Transverse colon (tissue), 4 donors: ENCODE measurements at regions not wholly inside any gene's neighbourhood (a gene's known extent, or its start where the extent isn't known, plus 50 kb on each side); places are given as distances from the start of the nearest gene placed in this dataset.

ENCODE experiments used
- DNase-seq: peaks from one replicate; pipeline ENCODE4 v3.0.0-alpha.2; 2019
- H3K27ac ChIP-seq, 4 donors: fragments of 200-600 bp; sonication (generic); 2 replicates each; pipeline ENCODE4 v1.5.1; 2016 to 2018; ENCODE audit warnings: inconsistent platforms in 4 of 4
- H3K27me3 ChIP-seq: fragments of 200-600 bp; sonication (generic); 2 replicates; pipeline ENCODE4 v1.5.1; 2017; ENCODE audit warnings: inconsistent platforms
- H3K36me3 ChIP-seq, 4 donors: fragments of 200-600 bp; sonication (generic); 2 replicates each; pipeline ENCODE4 v1.5.1; 2017 to 2019; ENCODE audit warnings: inconsistent platforms in 4 of 4
- H3K4me1 ChIP-seq, 4 donors: fragments of 200-600 bp; sonication (generic); 2 replicates each; pipeline ENCODE4 v1.5.1; 2017 to 2020; ENCODE audit warnings: inconsistent platforms in 4 of 4
- H3K4me3 ChIP-seq, 4 donors: fragments of 200-600 bp; sonication (generic); 1 replicate in 1 of 4; 2 replicates in 3 of 4; pipeline versions ENCODE4 v1.5.1 to v1.6.1; 2017 to 2019; ENCODE audit warnings: inconsistent platforms in 4 of 4
- H3K9me3 ChIP-seq, 2 donors: fragments of 200-600 bp; sonication (generic); 2 replicates each; pipeline ENCODE4 v1.5.1; 2017 to 2019; ENCODE audit warnings: inconsistent platforms in 2 of 2
- EP300 ChIP-seq: sonication (generic); formaldehyde crosslinking; IDR thresholded peaks from one replicate; pipeline ENCODE4 v1.6.1; 2017; ENCODE audit warnings: antibody characterized with exemption, low read depth
- POLR2A ChIP-seq: fragments of 450-650 bp; IDR thresholded peaks from one replicate; pipeline ENCODE4 v1.6.1; 2016; ENCODE audit warnings: antibody characterized with exemption, mild to moderate bottlenecking, moderate library complexity
- POLR2AphosphoS5 ChIP-seq, 3 donors: sonication (generic); formaldehyde crosslinking; IDR thresholded peaks; one replicate each; pipeline ENCODE4 v1.6.1; 2016; ENCODE audit warnings: antibody characterized with exemption in 3 of 3
- WGBS, 2 donors: methylation state at CpG; one replicate each; pipeline ENCODE4 v1.1.5; 2018; ENCODE audit warnings: low coverage in 1 of 2; 5-methylcytosine and 5-hydroxymethylcytosine counted together
- in situ Hi-C, 4 donors: fragments of 200-750 bp; cut with MboI; loops; one replicate each; pipeline versions ENCODE4 v1.15.0 to v1.15.1; 2017; ENCODE audit warnings: low sequenced_read_pairs in 3 of 4, low pct_ligation_motif_present in 1 of 4, low pct_unique_long_range_greater_than_20kb in 1 of 4
- intact Hi-C: fragments of 100-400 bp; cut with DNase I; formaldehyde crosslinking; loops from one replicate; pipeline ENCODE4 v1.15.1; 2023; ENCODE audit warnings: low total_unique reads
- TF ChIP-seq, protein P1 (sequence below), 5 experiments: fragments of 200-600 bp in 3 of 5; fragments of 450-650 bp in 2 of 5; sonication (generic) in 3 of 5; IDR thresholded peaks; 1 replicate in 2 of 5; 2 replicates in 3 of 5; pipeline ENCODE4 v1.5.1; 2016 to 2017; ENCODE audit warnings: antibody characterized with exemption in 5 of 5, inconsistent platforms in 3 of 5, mild to moderate bottlenecking in 2 of 5, moderate library complexity in 1 of 5

DNA sequence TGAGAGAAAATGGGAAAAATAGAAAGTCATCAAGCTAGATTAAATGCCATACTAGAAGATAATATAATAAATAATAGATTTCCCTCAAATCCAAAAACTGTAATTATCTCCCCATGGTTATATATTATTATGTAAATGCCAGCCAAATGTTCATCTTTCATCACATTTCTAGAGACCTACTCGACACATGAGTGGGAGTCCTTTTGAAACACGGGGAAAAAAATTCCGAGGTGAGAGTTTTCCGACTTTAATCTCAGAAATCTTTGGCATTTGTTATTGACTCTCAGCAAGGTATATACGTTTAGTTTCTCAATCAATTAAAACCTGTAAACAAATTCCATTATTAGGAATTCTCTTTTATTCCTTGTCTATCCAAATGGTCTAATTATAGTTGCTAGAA, 465.4 kb upstream of the SMIM31 start:
- intact Hi-C loops = no loop called here
- H3K27me3 ChIP-seq = no peaks in the 10 kb centered on the region

GRCh38 chr4:164293203-164293602, 460.7 kb upstream of the SMIM31 start:
- Histone ChIP-seq H3K27me3 (no peaks in the 10 kb centered on the region), H3K36me3 (no peaks in the 10 kb centered on the region), H3K4me3 (no peak overlapping the region), H3K27ac (no peak overlapping the region), H3K4me1 (no peaks in the 10 kb centered on the region), H3K9me3 (no peaks in the 10 kb centered on the region)
- WGBS, 2 donors = 71 to 85% methylated on average over 4 of the region's 4 CpGs
- intact Hi-C loops = no loop called here
- in situ Hi-C loops = no loop called here
- no peak for DNase-seq
- TF ChIP-seq POLR2A (no peak), EP300 (no peak), POLR2AphosphoS5 (IDR thresholded peaks at IDR 0.05) (no peak)
- TF ChIP-seq, protein P1, sequence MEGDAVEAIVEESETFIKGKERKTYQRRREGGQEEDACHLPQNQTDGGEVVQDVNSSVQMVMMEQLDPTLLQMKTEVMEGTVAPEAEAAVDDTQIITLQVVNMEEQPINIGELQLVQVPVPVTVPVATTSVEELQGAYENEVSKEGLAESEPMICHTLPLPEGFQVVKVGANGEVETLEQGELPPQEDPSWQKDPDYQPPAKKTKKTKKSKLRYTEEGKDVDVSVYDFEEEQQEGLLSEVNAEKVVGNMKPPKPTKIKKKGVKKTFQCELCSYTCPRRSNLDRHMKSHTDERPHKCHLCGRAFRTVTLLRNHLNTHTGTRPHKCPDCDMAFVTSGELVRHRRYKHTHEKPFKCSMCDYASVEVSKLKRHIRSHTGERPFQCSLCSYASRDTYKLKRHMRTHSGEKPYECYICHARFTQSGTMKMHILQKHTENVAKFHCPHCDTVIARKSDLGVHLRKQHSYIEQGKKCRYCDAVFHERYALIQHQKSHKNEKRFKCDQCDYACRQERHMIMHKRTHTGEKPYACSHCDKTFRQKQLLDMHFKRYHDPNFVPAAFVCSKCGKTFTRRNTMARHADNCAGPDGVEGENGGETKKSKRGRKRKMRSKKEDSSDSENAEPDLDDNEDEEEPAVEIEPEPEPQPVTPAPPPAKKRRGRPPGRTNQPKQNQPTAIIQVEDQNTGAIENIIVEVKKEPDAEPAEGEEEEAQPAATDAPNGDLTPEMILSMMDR (IDR thresholded peaks at IDR 0.05) = no peak

More for the DNA sequence above, 465.4 kb upstream of the SMIM31 start:
- no peak for TF ChIP-seq POLR2A
- TF ChIP-seq, protein P1 (IDR thresholded peaks at IDR 0.05) = no peak
- no peak for TF ChIP-seq POLR2AphosphoS5 (IDR thresholded peaks at IDR 0.05)
- no peak for TF ChIP-seq EP300
- no peak for DNase-seq
- 73 to 85% methylated on average over 5 of the region's 5 CpGs for WGBS, 2 donors
- Histone ChIP-seq H3K4me1 (no peaks in the 10 kb centered on the region), H3K36me3 (no peaks in the 10 kb centered on the region), H3K9me3 (no peaks in the 10 kb centered on the region), H3K27ac (no peak overlapping the region), H3K4me3 (no peak overlapping the region)
- in situ Hi-C loops = no loop called here

DNA sequence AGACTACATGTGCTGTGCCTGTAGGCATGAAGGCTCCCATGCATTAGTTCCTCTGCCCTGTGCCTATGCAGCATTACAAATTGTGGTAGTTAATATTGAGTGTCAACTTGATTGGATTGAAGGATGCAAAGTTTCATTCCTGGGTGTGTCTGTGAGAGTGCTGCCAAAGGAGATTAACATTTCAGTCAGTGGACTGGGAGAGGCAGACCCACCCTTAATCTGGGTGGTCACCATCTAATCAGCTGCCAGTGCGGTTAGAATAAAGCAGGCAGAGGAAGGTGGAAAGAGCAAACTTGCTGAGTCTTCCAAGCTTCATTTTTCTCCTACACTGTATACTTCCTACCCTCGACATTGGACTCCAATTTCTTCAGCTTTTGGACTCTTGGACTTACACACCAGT, 460.2 kb upstream of the SMIM31 start:
- no peaks in the 10 kb centered on the region for H3K9me3 ChIP-seq
- no peak overlapping the region for H3K27ac ChIP-seq
- no peaks in the 10 kb centered on the region for H3K4me1 ChIP-seq
- intact Hi-C loops = no loop called here
- TF ChIP-seq, protein P1 (IDR thresholded peaks at IDR 0.05) = no peak
- no peak for TF ChIP-seq EP300
- TF ChIP-seq POLR2AphosphoS5 (IDR thresholded peaks at IDR 0.05) = no peak
- no peak for TF ChIP-seq POLR2A
- no peaks in the 10 kb centered on the region for H3K27me3 ChIP-seq
- in situ Hi-C loops = no loop called here
- DNase-seq = no peak
- WGBS, 2 donors = 71 to 80% methylated on average over 1 to 2 of the region's 2 CpGs
- no peaks in the 10 kb centered on the region for H3K36me3 ChIP-seq
- no peak overlapping the region for H3K4me3 ChIP-seq

GRCh38 chr4:164301430-164301829, 452.5 kb upstream of the SMIM31 start:
- intact Hi-C loops (no loop called here), in situ Hi-C loops (no loop called here)
- no peaks in the 10 kb centered on the region for H3K36me3 ChIP-seq
- no peaks in the 10 kb centered on the region for H3K4me1 ChIP-seq
- no peak overlapping the region for H3K27ac ChIP-seq
- WGBS, 2 donors = 83% methylated on average over 3 of the region's 3 CpGs
- H3K27me3 ChIP-seq = no peaks in the 10 kb centered on the region
- no peak for DNase-seq
- no peak overlapping the region for H3K4me3 ChIP-seq
- H3K9me3 ChIP-seq = no peaks in the 10 kb centered on the region
- TF ChIP-seq EP300 (no peak), POLR2A (no peak), POLR2AphosphoS5 (IDR thresholded peaks at IDR 0.05) (no peak)
- TF ChIP-seq, protein P1 (IDR thresholded peaks at IDR 0.05) = no peak
